ENCODE measurements at regions not wholly inside any gene's neighbourhood (a gene's known extent, or its start where the extent isn't known, plus 50 kb on each side); places are given as distances from the start of the nearest gene placed in this dataset.
"Not testable (repeated sequence)": the region's sequence is repeated elsewhere in the genome, so short reads cannot be mapped to it uniquely, and the experiment has no call there.

- Histone ChIP-seq H3K27ac (ENCODE audit: low read depth, low read length) (no peak overlapping the region), H3K4me3 (ENCODE audit: low read depth in 1 of 5, low read length in 5 of 5) (no peak overlapping the region), H3K9ac (ENCODE audit: low read length in 5 of 5) (no peak overlapping the region), H3K36me3 (ENCODE audit: control insufficient read depth in 5 of 5, insufficient read depth in 5 of 5, low read length in 5 of 5) (no peaks in the 10 kb centered on the region), H3K4me1 (ENCODE audit: control insufficient read depth in 5 of 5, insufficient read depth in 5 of 5, low read length in 5 of 5) (peaks cover 0 to 2% (median 0%) of the 10 kb centered on the region in 5 donors), H3K9me3 (ENCODE audit: control insufficient read depth in 5 of 5, low read length in 5 of 5) (no peaks in the 10 kb centered on the region), H3K27me3 (ENCODE audit: control insufficient read depth in 5 of 5, insufficient read depth in 4 of 5, low read length in 5 of 5) (no peaks in the 10 kb centered on the region)
These were observed 112.3 kb upstream of the SFRP2 start for GRCh38 chr4:153901220-153901619.

GRCh38 chr4:153900426-153900825, 111.5 kb upstream of the SFRP2 start:
- Histone ChIP-seq H3K9me3 (ENCODE audit: control insufficient read depth in 5 of 5, low read length in 5 of 5) (no peaks in the 10 kb centered on the region), H3K4me1 (ENCODE audit: control insufficient read depth in 5 of 5, insufficient read depth in 5 of 5, low read length in 5 of 5) (no peaks in the 10 kb centered on the region), H3K36me3 (ENCODE audit: control insufficient read depth in 5 of 5, insufficient read depth in 5 of 5, low read length in 5 of 5) (no peaks in the 10 kb centered on the region), H3K27ac (ENCODE audit: low read depth, low read length) (no peak overlapping the region), H3K9ac (ENCODE audit: low read length in 5 of 5) (no peak overlapping the region), H3K27me3 (ENCODE audit: control insufficient read depth in 5 of 5, insufficient read depth in 4 of 5, low read length in 5 of 5) (no peaks in the 10 kb centered on the region), H3K4me3 (ENCODE audit: low read depth in 1 of 5, low read length in 5 of 5) (no peak overlapping the region)

GRCh38 chr4:153890761-153891160, 101.9 kb upstream of the SFRP2 start:
- no peak overlapping the region for H3K4me3 ChIP-seq (ENCODE audit: low read depth in 1 of 5, low read length in 5 of 5)
- no peak overlapping the region for H3K27ac ChIP-seq (ENCODE audit: low read depth, low read length)
- peaks cover 0 to 9% (median 6%) of the 10 kb centered on the region in 5 donors for H3K4me1 ChIP-seq (ENCODE audit: control insufficient read depth in 5 of 5, insufficient read depth in 5 of 5, low read length in 5 of 5)
- no peaks in the 10 kb centered on the region for H3K27me3 ChIP-seq (ENCODE audit: control insufficient read depth in 5 of 5, insufficient read depth in 4 of 5, low read length in 5 of 5)
- no peak overlapping the region for H3K9ac ChIP-seq (ENCODE audit: low read length in 5 of 5)
- no peaks in the 10 kb centered on the region for H3K36me3 ChIP-seq (ENCODE audit: control insufficient read depth in 5 of 5, insufficient read depth in 5 of 5, low read length in 5 of 5)
- no peaks in the 10 kb centered on the region for H3K9me3 ChIP-seq (ENCODE audit: control insufficient read depth in 5 of 5, low read length in 5 of 5)

GRCh38 chr4:153887217-153887616, 98.3 kb upstream of the SFRP2 start:
- Histone ChIP-seq H3K9ac (ENCODE audit: low read length in 5 of 5) (no peak overlapping the region), H3K27ac (ENCODE audit: low read depth, low read length) (no peak overlapping the region), H3K9me3 (ENCODE audit: control insufficient read depth in 5 of 5, low read length in 5 of 5) (no peaks in the 10 kb centered on the region), H3K4me1 (ENCODE audit: control insufficient read depth in 5 of 5, insufficient read depth in 5 of 5, low read length in 5 of 5) (peaks cover 0 to 9% (median 6%) of the 10 kb centered on the region in 5 donors), H3K27me3 (ENCODE audit: control insufficient read depth in 5 of 5, insufficient read depth in 4 of 5, low read length in 5 of 5) (no peaks in the 10 kb centered on the region), H3K36me3 (ENCODE audit: control insufficient read depth in 5 of 5, insufficient read depth in 5 of 5, low read length in 5 of 5) (no peaks in the 10 kb centered on the region), H3K4me3 (ENCODE audit: low read depth in 1 of 5, low read length in 5 of 5) (no peak overlapping the region)

- H3K4me1 ChIP-seq (ENCODE audit: control insufficient read depth in 5 of 5, insufficient read depth in 5 of 5, low read length in 5 of 5), result peaks cover 0 to 9% (median 6%) of the 10 kb centered on the region in 5 donors
- no peak overlapping the region for H3K9ac ChIP-seq (ENCODE audit: low read length in 5 of 5)
- H3K27me3 ChIP-seq (ENCODE audit: control insufficient read depth in 5 of 5, insufficient read depth in 4 of 5, low read length in 5 of 5), result no peaks in the 10 kb centered on the region
- no peak overlapping the region for H3K4me3 ChIP-seq (ENCODE audit: low read depth in 1 of 5, low read length in 5 of 5)
- no peaks in the 10 kb centered on the region for H3K36me3 ChIP-seq (ENCODE audit: control insufficient read depth in 5 of 5, insufficient read depth in 5 of 5, low read length in 5 of 5)
- no peak overlapping the region for H3K27ac ChIP-seq (ENCODE audit: low read depth, low read length)
- H3K9me3 ChIP-seq (ENCODE audit: control insufficient read depth in 5 of 5, low read length in 5 of 5), result peaks cover 0 to 14% (median 7%) of the 10 kb centered on the region in 5 donors
These were observed 95.4 kb upstream of the SFRP2 start for GRCh38 chr4:153884325-153884724.

- H3K9me3 ChIP-seq (ENCODE audit: control insufficient read depth in 5 of 5, low read length in 5 of 5), result peaks cover 0 to 15% (median 7%) of the 10 kb centered on the region in 5 donors
- H3K27ac ChIP-seq (ENCODE audit: low read depth, low read length), result no peak overlapping the region
- H3K27me3 ChIP-seq (ENCODE audit: control insufficient read depth in 5 of 5, insufficient read depth in 4 of 5, low read length in 5 of 5), result no peaks in the 10 kb centered on the region
- no peaks in the 10 kb centered on the region for H3K36me3 ChIP-seq (ENCODE audit: control insufficient read depth in 5 of 5, insufficient read depth in 5 of 5, low read length in 5 of 5)
- H3K4me1 ChIP-seq (ENCODE audit: control insufficient read depth in 5 of 5, insufficient read depth in 5 of 5, low read length in 5 of 5), result no peaks in the 10 kb centered on the region
- H3K4me3 ChIP-seq (ENCODE audit: low read depth in 1 of 5, low read length in 5 of 5), result no peak overlapping the region
- H3K9ac ChIP-seq (ENCODE audit: low read length in 5 of 5), result no peak overlapping the region
These were observed 92.1 kb upstream of the SFRP2 start for GRCh38 chr4:153880983-153881382.

- Histone ChIP-seq H3K4me3 (ENCODE audit: low read depth in 1 of 5, low read length in 5 of 5) (no peak overlapping the region), H3K9me3 (ENCODE audit: control insufficient read depth in 5 of 5, low read length in 5 of 5) (peaks cover 0 to 15% (median 7%) of the 10 kb centered on the region in 5 donors), H3K9ac (ENCODE audit: low read length in 5 of 5) (no peak overlapping the region), H3K36me3 (ENCODE audit: control insufficient read depth in 5 of 5, insufficient read depth in 5 of 5, low read length in 5 of 5) (no peaks in the 10 kb centered on the region), H3K27ac (ENCODE audit: low read depth, low read length) (no peak overlapping the region), H3K4me1 (ENCODE audit: control insufficient read depth in 5 of 5, insufficient read depth in 5 of 5, low read length in 5 of 5) (no peaks in the 10 kb centered on the region), H3K27me3 (ENCODE audit: control insufficient read depth in 5 of 5, insufficient read depth in 4 of 5, low read length in 5 of 5) (no peaks in the 10 kb centered on the region)
These were observed 89.0 kb upstream of the SFRP2 start for GRCh38 chr4:153877898-153878297.

GRCh38 chr4:153873741-153874140, 84.9 kb upstream of the SFRP2 start:
- Histone ChIP-seq H3K4me3 (ENCODE audit: low read depth in 1 of 5, low read length in 5 of 5) (no peak overlapping the region), H3K9ac (ENCODE audit: low read length in 5 of 5) (no peak overlapping the region), H3K9me3 (ENCODE audit: control insufficient read depth in 5 of 5, low read length in 5 of 5) (no peaks in the 10 kb centered on the region), H3K4me1 (ENCODE audit: control insufficient read depth in 5 of 5, insufficient read depth in 5 of 5, low read length in 5 of 5) (no peaks in the 10 kb centered on the region), H3K27ac (ENCODE audit: low read depth, low read length) (no peak overlapping the region), H3K27me3 (ENCODE audit: control insufficient read depth in 5 of 5, insufficient read depth in 4 of 5, low read length in 5 of 5) (no peaks in the 10 kb centered on the region), H3K36me3 (ENCODE audit: control insufficient read depth in 5 of 5, insufficient read depth in 5 of 5, low read length in 5 of 5) (no peaks in the 10 kb centered on the region)

- not testable (repeated sequence) for H3K27me3 ChIP-seq (ENCODE audit: control insufficient read depth in 5 of 5, insufficient read depth in 4 of 5, low read length in 5 of 5); H3K4me1 ChIP-seq (ENCODE audit: control insufficient read depth in 5 of 5, insufficient read depth in 5 of 5, low read length in 5 of 5); H3K27ac ChIP-seq (ENCODE audit: low read depth, low read length); H3K9ac ChIP-seq (ENCODE audit: low read length in 5 of 5); H3K36me3 ChIP-seq (ENCODE audit: control insufficient read depth in 5 of 5, insufficient read depth in 5 of 5, low read length in 5 of 5); H3K4me3 ChIP-seq (ENCODE audit: low read depth in 1 of 5, low read length in 5 of 5)
- H3K9me3 ChIP-seq (ENCODE audit: control insufficient read depth in 5 of 5, low read length in 5 of 5), result peaks cover 3 to 18% (median 7%) of the 10 kb centered on the region in 5 donors
These were observed 77.9 kb upstream of the SFRP2 start for GRCh38 chr4:153866766-153867165.

GRCh38 chr4:153852501-153852900, 63.6 kb upstream of the SFRP2 start:
- Histone ChIP-seq H3K4me1 (ENCODE audit: control insufficient read depth in 5 of 5, insufficient read depth in 5 of 5, low read length in 5 of 5) (no peaks in the 10 kb centered on the region), H3K9ac (ENCODE audit: low read length in 5 of 5) (no peak overlapping the region)

More at GRCh38 chr4:153852501-153852900, 63.6 kb upstream of the SFRP2 start:
- Histone ChIP-seq H3K36me3 (ENCODE audit: control insufficient read depth in 5 of 5, insufficient read depth in 5 of 5, low read length in 5 of 5) (no peaks in the 10 kb centered on the region), H3K9me3 (ENCODE audit: control insufficient read depth in 5 of 5, low read length in 5 of 5) (peaks cover 0 to 9% (median 0%) of the 10 kb centered on the region in 5 donors), H3K4me3 (ENCODE audit: low read depth in 1 of 5, low read length in 5 of 5) (no peak overlapping the region), H3K27ac (ENCODE audit: low read depth, low read length) (no peak overlapping the region), H3K27me3 (ENCODE audit: control insufficient read depth in 5 of 5, insufficient read depth in 4 of 5, low read length in 5 of 5) (no peaks in the 10 kb centered on the region)
